ENCODE measurements at regions not wholly inside any gene's neighbourhood (a gene's known extent, or its start where the extent isn't known, plus 50 kb on each side); places are given as distances from the start of the nearest gene placed in this dataset.
"Not testable (repeated sequence)": the region's sequence is repeated elsewhere in the genome, so short reads cannot be mapped to it uniquely, and the experiment has no call there.

DNA sequence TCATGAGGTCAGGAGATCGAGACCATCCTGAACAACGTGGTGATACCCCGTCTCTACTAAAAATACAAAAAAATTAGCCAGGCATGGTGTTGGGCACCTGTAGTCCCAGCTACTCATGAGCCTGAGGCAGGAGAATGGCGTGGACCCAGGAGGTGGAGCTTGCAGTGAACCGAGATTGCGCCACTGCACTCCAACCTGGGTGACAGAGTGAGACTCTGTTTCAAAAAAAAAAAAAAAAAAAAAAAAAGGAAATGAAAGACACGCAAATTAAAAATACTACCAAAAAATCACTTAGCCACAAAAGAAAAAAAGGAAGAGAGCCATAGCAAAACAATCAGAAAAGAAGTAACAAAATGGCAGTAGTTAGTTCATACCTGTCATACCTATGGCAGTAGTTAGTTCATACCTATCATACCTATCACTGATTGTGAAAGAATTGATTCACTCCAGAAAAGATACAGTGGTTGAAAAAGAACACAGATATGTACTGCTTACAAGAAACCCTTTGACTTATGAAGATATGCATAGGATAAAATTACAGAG, 180.9 kb downstream of the RPS4Y2 start:
- not testable (repeated sequence) for TF ChIP-seq ZNF274 (IDR thresholded peaks at IDR 0.05; ENCODE audit: low read depth, low read length); YY1 (IDR thresholded peaks at IDR 0.05; ENCODE audit: insufficient read depth, insufficient read length); SUZ12 (IDR thresholded peaks at IDR 0.05; ENCODE audit: extremely low read depth, insufficient read depth, insufficient read length)

Data from NT2/D1 (cell line).